OCI-LY1 (cell line): ENCODE measurements at regions not wholly inside any gene's neighbourhood (a gene's known extent, or its start where the extent isn't known, plus 50 kb on each side); places are given as distances from the start of the nearest gene placed in this dataset.

Experiments
- EZH2 ChIP-seq: fragments of 200-600 bp; sonication (generic), shearing (Covaris generic); IDR thresholded peaks from 2 replicates; pipeline ENCODE4 v1.8.0; 2017; ENCODE audit warnings: borderline replicate concordance, mixed run types, mild to moderate bottlenecking, antibody characterized with exemption, low read length, moderate library complexity, mixed read lengths
- TF ChIP-seq, protein P1 (sequence below): fragments of 200-600 bp; sonication (generic), shearing (Covaris generic); IDR thresholded peaks from 2 replicates; pipeline ENCODE4 v1.5.1; 2017; ENCODE audit warnings: mild to moderate bottlenecking, antibody characterized with exemption, low read length, moderate library complexity, mixed read lengths

DNA sequence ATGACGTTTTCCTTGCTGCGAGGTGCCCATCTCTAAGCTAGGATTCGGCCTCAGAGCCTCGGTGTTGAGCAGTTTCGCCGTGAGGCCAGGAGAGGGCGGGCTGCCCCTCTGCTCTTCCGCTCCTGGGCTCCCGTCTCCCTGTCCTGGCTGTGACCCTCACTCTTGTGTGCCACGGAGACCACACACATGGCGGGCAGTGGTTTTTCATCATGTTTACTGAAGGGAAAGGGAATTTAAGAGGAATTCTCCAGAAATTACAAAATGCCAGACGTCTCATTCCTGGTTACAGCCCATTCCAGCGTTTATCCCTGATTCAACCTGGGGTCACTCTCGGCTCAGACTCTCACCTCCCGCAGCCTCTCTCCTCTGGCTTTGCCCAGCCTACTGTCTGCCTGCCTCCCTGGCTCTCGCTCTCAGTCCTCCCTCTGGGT is 96.8 kb upstream of the ELAC2 start:
- TF ChIP-seq, protein P1, sequence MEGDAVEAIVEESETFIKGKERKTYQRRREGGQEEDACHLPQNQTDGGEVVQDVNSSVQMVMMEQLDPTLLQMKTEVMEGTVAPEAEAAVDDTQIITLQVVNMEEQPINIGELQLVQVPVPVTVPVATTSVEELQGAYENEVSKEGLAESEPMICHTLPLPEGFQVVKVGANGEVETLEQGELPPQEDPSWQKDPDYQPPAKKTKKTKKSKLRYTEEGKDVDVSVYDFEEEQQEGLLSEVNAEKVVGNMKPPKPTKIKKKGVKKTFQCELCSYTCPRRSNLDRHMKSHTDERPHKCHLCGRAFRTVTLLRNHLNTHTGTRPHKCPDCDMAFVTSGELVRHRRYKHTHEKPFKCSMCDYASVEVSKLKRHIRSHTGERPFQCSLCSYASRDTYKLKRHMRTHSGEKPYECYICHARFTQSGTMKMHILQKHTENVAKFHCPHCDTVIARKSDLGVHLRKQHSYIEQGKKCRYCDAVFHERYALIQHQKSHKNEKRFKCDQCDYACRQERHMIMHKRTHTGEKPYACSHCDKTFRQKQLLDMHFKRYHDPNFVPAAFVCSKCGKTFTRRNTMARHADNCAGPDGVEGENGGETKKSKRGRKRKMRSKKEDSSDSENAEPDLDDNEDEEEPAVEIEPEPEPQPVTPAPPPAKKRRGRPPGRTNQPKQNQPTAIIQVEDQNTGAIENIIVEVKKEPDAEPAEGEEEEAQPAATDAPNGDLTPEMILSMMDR: peak; percentile 72
- TF ChIP-seq EZH2: no peak
